ENCODE measurements at regions not wholly inside any gene's neighbourhood (a gene's known extent, or its start where the extent isn't known, plus 50 kb on each side); places are given as distances from the start of the nearest gene placed in this dataset.

GRCh38 chr1:230495076-230495475 lies 68.9 kb upstream of the PGBD5 start:
- H2AFZ ChIP-seq (ENCODE audit: low read length) = no peak overlapping the region
- no peaks in the 10 kb centered on the region for H3K4me1 ChIP-seq (ENCODE audit: insufficient read depth, low read length)
- DNase-seq (ENCODE audit: low spot score) (no peak), FAIRE-seq (no peak), ATAC-seq (no peak)
- WGBS (ENCODE audit: low lambda C conversion rate) = 38% methylated on average over 4 of the region's 4 CpGs
- no peak overlapping the region for H3K9ac ChIP-seq (ENCODE audit: insufficient read depth, low read depth, low read length)
- no peak overlapping the region for H3K4me3 ChIP-seq (replicated peaks in 1 of 3; ENCODE audit: insufficient read depth in 1 of 3, low read depth in 2 of 3, low read length in 3 of 3)
- in situ Hi-C loops (cut with HindIII; ENCODE audit: extremely low pct_ligation_motif_present, low pct_unique_long_range_greater_than_20kb) = no loop called here
- no peak overlapping the region for H3K27ac ChIP-seq (ENCODE audit: extremely low read length, insufficient read depth, low read length)
- no peak for TF ChIP-seq HOXD1 (CRISPR knock-in tag; IDR thresholded peaks at IDR 0.05)
- no peak for TF ChIP-seq ZNF816 (CRISPR knock-in tag; IDR thresholded peaks at IDR 0.05; ENCODE audit: borderline replicate concordance)
- no peak for TF ChIP-seq ZNF687 (CRISPR knock-in tag; IDR thresholded peaks at IDR 0.05)
- TF ChIP-seq REXO4 (CRISPR knock-in tag; IDR thresholded peaks at IDR 0.05; ENCODE audit: borderline replicate concordance) = no peak
- TF ChIP-seq, protein P1, sequence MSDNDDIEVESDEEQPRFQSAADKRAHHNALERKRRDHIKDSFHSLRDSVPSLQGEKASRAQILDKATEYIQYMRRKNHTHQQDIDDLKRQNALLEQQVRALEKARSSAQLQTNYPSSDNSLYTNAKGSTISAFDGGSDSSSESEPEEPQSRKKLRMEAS (IDR thresholded peaks at IDR 0.05) = no peak
- TF ChIP-seq NCOA2 (CRISPR knock-in tag; IDR thresholded peaks at IDR 0.05) = no peak
- TF ChIP-seq ZNF432 (CRISPR knock-in tag; IDR thresholded peaks at IDR 0.05; ENCODE audit: borderline replicate concordance) = no peak
- TF ChIP-seq ZFP1 (CRISPR knock-in tag; IDR thresholded peaks at IDR 0.05) = no peak
- TF ChIP-seq FOSL1 (CRISPR knock-in tag; IDR thresholded peaks at IDR 0.05; ENCODE audit: borderline replicate concordance) = no peak
- no peak for TF ChIP-seq HNRNPUL1 (IDR thresholded peaks at IDR 0.05; ENCODE audit: low read depth, low read length)
- TF ChIP-seq, protein P2, sequence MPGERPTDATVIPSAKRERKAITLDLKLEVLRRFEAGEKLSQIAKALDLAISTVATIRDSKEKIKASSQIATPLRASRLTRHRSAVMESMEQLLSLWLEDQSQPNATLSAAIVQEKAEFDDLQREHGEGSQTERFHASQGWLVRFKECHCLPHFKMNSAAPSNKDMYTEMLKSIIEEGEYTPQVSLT (CRISPR knock-in tag; IDR thresholded peaks at IDR 0.05; ENCODE audit: borderline replicate concordance, low read depth) = no peak
- TF ChIP-seq ZMYM4 (CRISPR knock-in tag; IDR thresholded peaks at IDR 0.05) = no peak
- no peak for TF ChIP-seq ZNF484 (CRISPR knock-in tag; IDR thresholded peaks at IDR 0.05; ENCODE audit: borderline replicate concordance, low read depth)
- no peak for TF ChIP-seq POLR2A (IDR thresholded peaks at IDR 0.05; ENCODE audit: insufficient read depth in 1 of 2, low read depth in 2 of 2, low read length in 2 of 2)
- TF ChIP-seq KLF15 (CRISPR knock-in tag; IDR thresholded peaks at IDR 0.05; ENCODE audit: borderline replicate concordance) = no peak
- TF ChIP-seq SETDB1 (CRISPR knock-in tag; IDR thresholded peaks at IDR 0.05; ENCODE audit: borderline replicate concordance) = no peak
- TF ChIP-seq CENPX (CRISPR knock-in tag; IDR thresholded peaks at IDR 0.05) = no peak
- TF ChIP-seq HCFC1 (IDR thresholded peaks at IDR 0.05; ENCODE audit: low read depth, low read length) = no peak
- TF ChIP-seq NRL (CRISPR knock-in tag; IDR thresholded peaks at IDR 0.05; ENCODE audit: borderline replicate concordance) = no peak
- TF ChIP-seq, protein P3, sequence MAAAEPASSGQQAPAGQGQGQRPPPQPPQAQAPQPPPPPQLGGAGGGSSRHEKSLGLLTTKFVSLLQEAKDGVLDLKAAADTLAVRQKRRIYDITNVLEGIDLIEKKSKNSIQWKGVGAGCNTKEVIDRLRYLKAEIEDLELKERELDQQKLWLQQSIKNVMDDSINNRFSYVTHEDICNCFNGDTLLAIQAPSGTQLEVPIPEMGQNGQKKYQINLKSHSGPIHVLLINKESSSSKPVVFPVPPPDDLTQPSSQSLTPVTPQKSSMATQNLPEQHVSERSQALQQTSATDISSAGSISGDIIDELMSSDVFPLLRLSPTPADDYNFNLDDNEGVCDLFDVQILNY (CRISPR knock-in tag; conservative IDR thresholded peaks at IDR 0.05) = no peak
- intact Hi-C loops (cut with micrococcal nuclease; ENCODE audit: unreplicated experiment) = no loop called here
- H4K20me1 ChIP-seq (ENCODE audit: insufficient read depth, low read length) = no peaks in the 10 kb centered on the region
- no peaks in the 10 kb centered on the region for H3K36me3 ChIP-seq (replicated peaks in 1 of 2; ENCODE audit: control insufficient read depth in 1 of 2, insufficient read depth in 2 of 2, low read length in 2 of 2)
- BruUV-seq (replicated peaks) = no TSS peak
- H3K79me2 ChIP-seq (ENCODE audit: insufficient read depth, low read length) = no peaks in the 10 kb centered on the region
- CTCF ChIA-PET (ENCODE audit: low intra/inter-chr PET ratio, low total read pairs) = no interaction called here
- H3K9me3 ChIP-seq (ENCODE audit: low read length) = no peaks in the 10 kb centered on the region
- H3K4me2 ChIP-seq (ENCODE audit: low read depth, low read length) = no peak overlapping the region
- POLR2A ChIA-PET = no interaction called here
- H3K27me3 ChIP-seq (ENCODE audit: control insufficient read depth in 1 of 2, insufficient read depth in 2 of 2, low read length in 2 of 2) = peaks cover 0 to 19% of the 10 kb centered on the region in 2 experiments; a peak in 3 of 5 replicates

All from HepG2 (cell line).